NCI-H226 (cell line): ENCODE measurements at regions not wholly inside any gene's neighbourhood (a gene's known extent, or its start where the extent isn't known, plus 50 kb on each side); places are given as distances from the start of the nearest gene placed in this dataset.
"Not testable (repeated sequence)": the region's sequence is repeated elsewhere in the genome, so short reads cannot be mapped to it uniquely, and the experiment has no call there.

Source experiments
- DNase-seq: peaks from one replicate; pipeline ENCODE4 v3.0.0-alpha.2; 2015

DNA sequence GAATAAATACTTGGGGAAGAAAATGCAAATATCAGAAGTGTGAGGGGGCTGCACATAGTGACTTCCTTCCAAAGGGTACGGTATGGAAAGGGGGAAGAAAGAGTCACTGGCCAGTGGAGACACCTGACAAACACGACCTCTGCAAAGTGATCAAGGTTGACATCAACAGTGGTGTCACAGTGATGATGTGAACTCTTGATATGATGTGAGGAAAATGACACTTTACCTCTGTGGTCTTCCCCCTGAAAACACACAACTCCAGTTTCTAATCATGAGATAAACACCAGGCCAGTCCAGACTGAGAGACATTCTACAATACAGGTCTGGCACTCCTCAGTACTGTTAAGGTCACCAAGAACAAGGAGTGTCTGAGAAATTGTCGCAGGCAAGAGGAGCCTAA is 169.7 kb downstream of the BUB3 start:
- no peak for DNase-seq

DNA sequence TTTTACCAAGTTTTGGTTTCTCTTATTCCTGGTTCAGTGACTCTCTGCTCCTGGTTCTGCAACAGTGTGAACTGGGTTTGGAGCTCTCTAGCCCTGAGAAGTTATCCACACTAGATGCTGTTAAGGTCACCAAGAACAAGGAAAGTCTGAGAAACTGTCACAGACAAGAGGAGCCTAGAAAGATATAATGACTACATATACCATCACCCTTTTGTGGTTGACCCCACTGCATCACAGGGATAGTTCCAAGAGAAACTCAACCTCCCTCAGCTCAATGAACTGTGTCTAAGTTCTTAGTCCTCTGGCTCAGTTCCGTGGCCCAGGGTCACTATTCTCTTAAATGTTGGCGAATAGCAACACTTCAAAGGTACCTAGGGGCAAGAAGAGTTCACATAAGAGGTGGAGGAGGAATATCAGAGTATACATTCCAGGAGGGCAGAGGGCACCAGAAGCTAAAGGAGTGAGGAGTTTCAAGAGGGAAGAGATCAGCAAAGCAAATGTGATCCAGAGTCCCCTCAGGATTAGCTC is 171.5 kb downstream of the BUB3 start:
- DNase-seq = no peak

GRCh38 chr10:123326674-123327073 is 172.5 kb downstream of the BUB3 start:
- DNase-seq = no peak

DNA sequence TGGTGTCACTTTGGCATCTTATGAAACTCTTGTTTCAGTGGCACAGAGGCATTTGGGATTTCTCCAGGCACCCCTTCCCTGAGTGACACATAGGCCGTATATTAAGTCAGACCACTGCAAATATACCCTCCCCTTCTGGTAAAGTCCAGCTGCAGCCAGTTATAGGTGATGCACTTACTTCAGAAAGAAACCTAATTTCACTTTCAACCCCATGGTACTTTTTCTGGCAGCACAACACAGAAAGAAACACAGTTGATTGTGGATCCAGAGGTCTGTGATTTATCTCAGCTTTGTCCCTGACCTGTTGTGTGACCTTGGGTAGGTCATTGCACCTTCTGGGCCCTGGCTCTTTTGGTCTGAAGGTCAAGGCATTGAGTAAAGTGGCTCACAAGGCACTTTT is 173.2 kb downstream of the BUB3 start:
- no peak for DNase-seq

- no peak for DNase-seq
Observed at GRCh38 chr10:123327896-123328295, 173.7 kb downstream of the BUB3 start.

- DNase-seq = peak; percentile 72
Observed at GRCh38 chr10:123331438-123331837, 177.2 kb downstream of the BUB3 start.

DNA sequence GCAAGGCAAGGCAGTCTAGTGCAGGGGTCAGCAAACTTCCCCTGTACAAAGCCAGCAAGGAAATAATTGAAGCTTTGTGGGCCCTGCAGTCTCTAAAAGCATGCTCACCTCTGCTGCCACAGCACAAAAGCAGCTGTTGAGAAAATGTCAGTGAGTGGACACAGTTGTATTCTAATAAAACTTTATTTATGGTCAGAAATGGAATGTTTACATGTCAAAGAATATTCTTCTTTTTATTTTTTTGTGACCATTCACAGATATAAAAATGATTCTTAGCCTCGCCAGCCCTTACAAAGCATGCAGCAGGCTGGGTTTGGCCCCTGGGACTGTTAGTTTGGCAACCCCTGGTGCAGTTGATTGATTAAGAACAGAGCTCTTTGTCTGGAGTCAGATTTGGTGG is 192.4 kb downstream of the BUB3 start:
- DNase-seq = no peak

- DNase-seq = no peak
Observed at GRCh38 chr10:123348691-123349572, 194.7 kb downstream of the BUB3 start.

- DNase-seq = no peak
Observed at GRCh38 chr10:123351715-123352114, 197.5 kb downstream of the BUB3 start.

- no peak for DNase-seq
Observed at GRCh38 chr10:123354521-123354920, 200.3 kb downstream of the BUB3 start.

- DNase-seq = no peak
Observed at GRCh38 chr10:123355748-123356481, 201.7 kb downstream of the BUB3 start.

- no peak for DNase-seq
Observed at GRCh38 chr10:123356799-123357198, 202.6 kb downstream of the BUB3 start.

GRCh38 chr10:123357421-123357930 is 203.3 kb downstream of the BUB3 start:
- DNase-seq = no peak

DNA sequence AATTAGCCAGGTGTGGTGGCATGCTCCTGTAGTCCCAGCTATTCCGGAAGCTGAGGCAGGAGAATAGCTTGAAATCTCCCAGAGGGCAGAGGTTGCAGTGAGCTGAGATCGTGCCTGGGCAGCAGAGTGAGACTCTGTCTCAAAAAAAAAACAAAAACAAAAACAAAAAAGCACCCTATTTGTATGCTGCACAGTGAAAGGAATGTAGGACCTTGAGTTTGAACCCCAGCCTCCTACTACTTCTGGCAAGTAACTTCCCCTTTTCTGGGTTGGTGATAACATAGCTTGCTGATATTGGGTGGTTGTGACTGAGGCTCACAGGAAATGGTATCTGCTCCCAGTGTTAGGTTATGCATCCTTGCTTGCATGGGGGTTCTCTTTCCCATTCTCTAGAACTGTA is 205.3 kb downstream of the BUB3 start:
- DNase-seq = no peak

- DNase-seq = no peak
Observed at GRCh38 chr10:123361832-123362231, 207.6 kb downstream of the BUB3 start.

- no peak for DNase-seq
Observed at GRCh38 chr10:123367195-123367594, 213.0 kb downstream of the BUB3 start.

GRCh38 chr10:123371626-123372025 is 217.4 kb downstream of the BUB3 start:
- DNase-seq = not testable (repeated sequence)

DNA sequence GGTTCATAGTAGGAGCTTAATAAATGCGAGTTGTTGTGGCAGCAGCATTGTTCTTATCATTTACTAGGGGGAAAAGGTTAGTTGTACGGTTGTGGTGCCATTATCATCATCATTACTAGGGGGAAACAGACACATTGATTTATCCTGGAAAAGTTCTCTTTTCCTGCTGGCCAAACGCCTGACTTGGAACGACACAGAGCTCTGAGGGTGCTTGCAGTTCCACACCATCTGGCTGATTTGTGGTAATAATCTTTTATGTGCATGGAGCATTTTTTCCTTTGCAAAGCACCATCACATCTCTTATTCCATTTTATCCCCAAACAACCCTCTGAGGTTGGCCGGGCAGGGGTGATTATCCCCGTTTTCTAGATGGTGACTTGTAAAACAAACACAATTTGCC is 219.4 kb downstream of the BUB3 start:
- DNase-seq = no peak

- DNase-seq = no peak
Observed at GRCh38 chr10:123375097-123375496, 220.9 kb downstream of the BUB3 start.

DNA sequence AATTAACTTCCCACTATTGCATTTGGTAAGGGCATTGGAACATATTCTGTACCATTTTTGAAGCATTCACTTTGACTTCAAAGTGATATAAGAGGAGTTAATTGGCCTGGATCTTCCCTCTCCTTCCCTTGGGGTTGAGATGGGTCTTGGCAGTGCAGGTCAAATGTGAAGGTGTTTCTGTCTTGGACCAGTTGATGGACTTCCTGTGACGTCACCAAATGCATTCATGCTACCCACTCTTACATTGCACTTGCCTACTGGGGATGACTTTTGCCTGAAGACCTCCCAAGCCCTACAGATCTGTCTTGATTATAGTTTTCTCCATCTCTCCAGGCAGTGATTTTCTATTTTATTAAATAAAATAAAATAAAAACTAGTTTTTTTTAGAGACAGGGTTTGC is 221.5 kb downstream of the BUB3 start:
- no peak for DNase-seq

GRCh38 chr10:123377883-123378282 is 223.7 kb downstream of the BUB3 start:
- peak; percentile 18 for DNase-seq

GRCh38 chr10:123378302-123378701 is 224.1 kb downstream of the BUB3 start:
- no peak for DNase-seq

DNA sequence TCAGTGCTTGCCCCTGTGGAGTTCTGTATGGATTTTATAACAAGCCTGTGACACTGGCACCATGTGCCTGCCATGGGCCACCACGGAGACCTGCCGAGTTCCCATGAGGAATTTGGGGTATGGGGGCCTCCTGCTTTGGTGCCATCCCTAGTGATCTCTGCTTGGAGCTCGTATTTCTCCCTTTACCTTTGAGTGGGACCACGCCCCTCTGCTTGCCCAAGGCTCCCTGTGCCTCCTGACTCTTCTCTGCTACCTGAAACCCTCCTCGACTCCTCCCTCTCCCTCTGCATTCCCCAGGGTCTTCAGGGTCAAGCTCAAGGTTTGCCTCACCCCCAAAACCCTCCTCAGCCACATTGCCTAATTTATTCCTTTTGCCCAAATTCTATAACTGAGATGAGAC is 225.0 kb downstream of the BUB3 start:
- no peak for DNase-seq
